H9 (cell line): ENCODE measurements at regions not wholly inside any gene's neighbourhood (a gene's known extent, or its start where the extent isn't known, plus 50 kb on each side); places are given as distances from the start of the nearest gene placed in this dataset.

Experiments used
- DNase-seq: peaks from one replicate; pipeline ENCODE4 v3.0.0-alpha.2; 2017
- H2AFZ ChIP-seq: one replicate; pipeline ENCODE4 v1.6.1; 2013; ENCODE audit warnings: mild to moderate bottlenecking, low read length, control low read depth, moderate library complexity
- H2AK5ac ChIP-seq: 2 replicates; pipeline ENCODE4 v1.6.1; 2013; ENCODE audit warnings: low read length, control low read depth, mixed read lengths; ENCODE audit not compliant: insufficient read length
- H2BK120ac ChIP-seq: one replicate; pipeline ENCODE4 v1.6.1; 2013; ENCODE audit warnings: low read depth, mild to moderate bottlenecking, low read length, control low read depth, inconsistent platforms; ENCODE audit not compliant: poor library complexity, severe bottlenecking
- H2BK12ac ChIP-seq: 2 replicates; pipeline ENCODE4 v1.6.1; 2013; ENCODE audit warnings: low read length, control low read depth, mixed read lengths, low read depth; ENCODE audit not compliant: insufficient read length
- H2BK15ac ChIP-seq: 2 replicates; pipeline ENCODE4 v1.6.1; 2013; ENCODE audit warnings: low read depth, low read length, control low read depth
- H2BK20ac ChIP-seq: one replicate; pipeline ENCODE4 v1.6.1; 2013; ENCODE audit warnings: low read depth, mild to moderate bottlenecking, low read length, control low read depth, inconsistent platforms; ENCODE audit not compliant: poor library complexity, severe bottlenecking
- H2BK5ac ChIP-seq: 2 replicates; pipeline ENCODE4 v1.6.1; 2013; ENCODE audit warnings: low read length, control low read depth, mixed read lengths; ENCODE audit not compliant: insufficient read length
- H3K14ac ChIP-seq: 2 replicates; pipeline ENCODE4 v1.6.1; 2013; ENCODE audit warnings: low read length, control low read depth; ENCODE audit not compliant: insufficient read depth
- H3K18ac ChIP-seq: 2 replicates; pipeline ENCODE4 v1.6.1; 2013; ENCODE audit warnings: low read depth, mild to moderate bottlenecking, mixed read lengths, low read length, control low read depth; ENCODE audit not compliant: insufficient read length
- H3K23ac ChIP-seq: 2 replicates; pipeline ENCODE4 v1.6.1; 2013; ENCODE audit warnings: low read length, control low read depth, mixed read lengths, low read depth; ENCODE audit not compliant: insufficient read length
- H3K23me2 ChIP-seq: 2 replicates; pipeline ENCODE4 v1.6.1; 2013; ENCODE audit warnings: low read depth, mild to moderate bottlenecking, mixed read lengths, low read length, control low read depth; ENCODE audit not compliant: insufficient read length, poor library complexity, severe bottlenecking
- H3K27ac ChIP-seq: 2 replicates; pipeline ENCODE4 v1.5.1; 2013; ENCODE audit warnings: low read length, control low read depth, mixed read lengths, low read depth; ENCODE audit not compliant: insufficient read length
- H3K27me3 ChIP-seq: 2 replicates; pipeline ENCODE4 v1.6.1; 2013; ENCODE audit warnings: low read length, control low read depth, inconsistent platforms; ENCODE audit not compliant: insufficient read depth
- H3K4ac ChIP-seq: 2 replicates; pipeline ENCODE4 v1.6.1; 2013; ENCODE audit warnings: low read depth, mild to moderate bottlenecking, control low read depth, inconsistent platforms, low read length, moderate library complexity
- H3K4me1 ChIP-seq: 2 replicates; pipeline ENCODE4 v1.6.1; 2013; ENCODE audit warnings: low read length, control low read depth, inconsistent platforms; ENCODE audit not compliant: insufficient read depth
- H3K4me2 ChIP-seq: 2 replicates; pipeline ENCODE4 v1.6.1; 2013; ENCODE audit warnings: low read length, control low read depth, mixed read lengths; ENCODE audit not compliant: insufficient read length, insufficient read depth
- H3K56ac ChIP-seq: 2 replicates; pipeline ENCODE4 v1.6.1; 2013; ENCODE audit warnings: low read depth, mild to moderate bottlenecking, mixed read lengths, low read length, control low read depth; ENCODE audit not compliant: insufficient read length
- H3K79me1 ChIP-seq: 2 replicates; pipeline ENCODE4 v1.6.1; 2013; ENCODE audit warnings: low read depth, mild to moderate bottlenecking, moderate library complexity, low read length, control low read depth, inconsistent platforms; ENCODE audit not compliant: insufficient read depth, poor library complexity, severe bottlenecking
- H3K79me2 ChIP-seq: 2 replicates; pipeline ENCODE4 v1.6.1; 2013; ENCODE audit warnings: low read length, control low read depth, inconsistent platforms; ENCODE audit not compliant: insufficient read depth
- H3K9ac ChIP-seq: 2 replicates; pipeline ENCODE4 v1.6.1; 2013; ENCODE audit warnings: low read length, control low read depth, mixed read lengths; ENCODE audit not compliant: insufficient read length; ENCODE audit errors: extremely low read depth
- H3K9me3 ChIP-seq: one replicate; pipeline ENCODE4 v1.6.1; 2013; ENCODE audit warnings: low read depth, low read length, inconsistent platforms; ENCODE audit not compliant: control insufficient read depth
- H3T11ph ChIP-seq: one replicate; pipeline ENCODE4 v1.6.1; 2013; ENCODE audit warnings: mild to moderate bottlenecking, low read length, control low read depth, inconsistent platforms
- H4K20me1 ChIP-seq: one replicate; pipeline ENCODE4 v1.6.1; 2013; ENCODE audit not compliant: control insufficient read depth, insufficient read length, insufficient read depth
- H4K5ac ChIP-seq: 2 replicates; pipeline ENCODE4 v1.6.1; 2013; ENCODE audit warnings: low read depth, mild to moderate bottlenecking, mixed read lengths, low read length, control low read depth; ENCODE audit not compliant: insufficient read length
- H4K8ac ChIP-seq: replicated peaks from 2 replicates; pipeline ENCODE4 v1.6.1; 2013; ENCODE audit warnings: low read length, control low read depth, mixed read lengths, low read depth; ENCODE audit not compliant: insufficient read length
- H4K91ac ChIP-seq: 2 replicates; pipeline ENCODE4 v1.6.1; 2013; ENCODE audit warnings: low read depth, mild to moderate bottlenecking, moderate library complexity, mixed read lengths, low read length, control low read depth; ENCODE audit not compliant: insufficient read length
- H3K27ac Mint-ChIP-seq, 3 experiments: 2 replicates in 2 of 3; 3 replicates in 1 of 3; pipeline ENCODE4 v1.8.0; 2020 to 2021; ENCODE audit warnings: mixed read lengths in 3 of 3, mild to moderate bottlenecking in 1 of 3, moderate library complexity in 1 of 3
- H3K27me3 Mint-ChIP-seq: 2 replicates; pipeline ENCODE4 v1.8.0; 2021; ENCODE audit warnings: low read depth, mild to moderate bottlenecking, moderate library complexity, mixed read lengths
- H3K36me3 Mint-ChIP-seq, 3 experiments: 2 replicates in 2 of 3; 3 replicates in 1 of 3; pipeline ENCODE4 v1.8.0; 2020 to 2021; ENCODE audit warnings: low read depth in 3 of 3, mixed read lengths in 3 of 3; ENCODE audit not compliant: insufficient read depth in 1 of 3
- H3K4me1 Mint-ChIP-seq, 2 experiments: 2 replicates each; pipeline ENCODE4 v1.8.0; 2020; ENCODE audit warnings: mixed read lengths in 2 of 2
- H3K4me3 Mint-ChIP-seq, 2 experiments: 2 replicates in 1 of 2; 3 replicates in 1 of 2; pipeline ENCODE4 v1.8.0; 2020 to 2021; ENCODE audit warnings: mild to moderate bottlenecking in 2 of 2, mixed read lengths in 2 of 2, moderate library complexity in 1 of 2
- H3K9me3 Mint-ChIP-seq, 2 experiments: 2 replicates in 1 of 2; 3 replicates in 1 of 2; pipeline ENCODE4 v1.8.0; 2020; ENCODE audit warnings: mild to moderate bottlenecking in 2 of 2, mixed read lengths in 2 of 2, moderate library complexity in 1 of 2
- CTCF ChIP-seq: fragments of 200-600 bp; sonication (generic); conservative IDR thresholded peaks from 3 replicates; pipeline ENCODE4 v1.8.0; 2021; ENCODE audit warnings: antibody characterized with exemption, mild to moderate bottlenecking
- WGBS: extraction: QIAGEN DNeasy Blood & Tissue Kit; methylation state at CpG from one replicate; pipeline ENCODE4 v1.1.7; 2013; ENCODE audit warnings: missing lambda C conversion rate, low lambda C conversion rate, mixed read lengths; ENCODE audit not compliant: insufficient read length; ENCODE audit errors: extremely low coverage; 5-methylcytosine and 5-hydroxymethylcytosine counted together

- Histone ChIP-seq H3K56ac (no peak overlapping the region), H3K79me1 (no peaks in the 10 kb centered on the region), H3K9ac (no peak overlapping the region), H3K27ac (no peak overlapping the region), H2AK5ac (no peak overlapping the region), H3K27me3 (no peaks in the 10 kb centered on the region), H3K4ac (no peak overlapping the region), H4K8ac (no peak overlapping the region), H2BK12ac (no peak overlapping the region), H3K18ac (no peak overlapping the region), H3K9me3 (no peaks in the 10 kb centered on the region), H3K23me2 (no peaks in the 10 kb centered on the region), H3K4me1 (peaks cover 4% of the 10 kb centered on the region; the same call in 1 of the 2 replicates), H2BK20ac (no peak overlapping the region), H3T11ph (no peak overlapping the region), H3K4me2 (no peak overlapping the region), H3K79me2 (no peaks in the 10 kb centered on the region), H2BK15ac (no peak overlapping the region), H2BK120ac (no peak overlapping the region), H2BK5ac (no peak overlapping the region), H2AFZ (no peak overlapping the region), H4K91ac (no peak overlapping the region), H4K20me1 (no peaks in the 10 kb centered on the region), H3K23ac (no peak overlapping the region), H4K5ac (no peak overlapping the region), H3K14ac (no peak overlapping the region)
- Mint-ChIP-seq H3K4me1 (peaks cover 9 to 16% of the 10 kb centered on the region in 2 experiments), H3K27me3 (0 out of 2 replicates have a peak, but pooled peaks cover 1% of the 10 kb centered on the region), H3K36me3 (no peaks in the 10 kb centered on the region; a peak in 1 of 7 replicates), H3K9me3 (no peaks in the 10 kb centered on the region; a peak in 1 of 5 replicates), H3K27ac (no peak overlapping the region), H3K4me3 (no peak overlapping the region)
- no peak for DNase-seq
- no CpG with 5 or more reads among the region's 2 CpGs for WGBS
- no peak for TF ChIP-seq CTCF
Observed at GRCh38 chr15:39125226-39125625, 455.7 kb upstream of the THBS1 start.
